GM12875 (cell line): ENCODE measurements at regions not wholly inside any gene's neighbourhood (a gene's known extent, or its start where the extent isn't known, plus 50 kb on each side); places are given as distances from the start of the nearest gene placed in this dataset.
"Not testable (repeated sequence)": the region's sequence is repeated elsewhere in the genome, so short reads cannot be mapped to it uniquely, and the experiment has no call there.

Experiments used
- H3K4me3 ChIP-seq: one replicate; pipeline ENCODE4 v1.5.1; 2011; ENCODE audit warnings: low read depth, low read length, control low read depth
- TF ChIP-seq, protein P1 (sequence below): IDR thresholded peaks from 2 replicates; pipeline ENCODE4 v1.5.1; 2011; ENCODE audit warnings: low read depth, mild to moderate bottlenecking, control low read depth, inconsistent platforms, low read length, moderate library complexity, borderline replicate concordance; ENCODE audit not compliant: insufficient read depth

DNA sequence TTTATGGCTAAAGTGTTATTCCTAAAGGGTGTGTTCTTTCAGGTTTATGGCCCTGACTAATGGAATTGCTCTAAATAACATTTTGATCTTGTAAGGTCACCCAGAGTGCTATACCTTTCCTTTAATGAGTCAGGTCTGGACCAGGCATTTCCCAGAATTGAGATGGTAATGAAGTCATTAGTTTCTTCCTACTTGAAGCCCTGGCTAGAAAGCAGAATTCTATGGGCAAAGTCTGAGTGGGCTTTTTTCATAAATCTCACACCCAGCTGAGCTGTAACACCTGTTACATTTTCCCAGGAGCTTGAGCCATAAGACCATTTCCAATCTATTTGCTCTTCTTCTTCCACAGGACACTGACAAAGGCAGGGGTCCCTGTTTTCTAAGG, 122.0 kb upstream of the ID4 start:
- no peak overlapping the region for H3K4me3 ChIP-seq
- TF ChIP-seq, protein P1, sequence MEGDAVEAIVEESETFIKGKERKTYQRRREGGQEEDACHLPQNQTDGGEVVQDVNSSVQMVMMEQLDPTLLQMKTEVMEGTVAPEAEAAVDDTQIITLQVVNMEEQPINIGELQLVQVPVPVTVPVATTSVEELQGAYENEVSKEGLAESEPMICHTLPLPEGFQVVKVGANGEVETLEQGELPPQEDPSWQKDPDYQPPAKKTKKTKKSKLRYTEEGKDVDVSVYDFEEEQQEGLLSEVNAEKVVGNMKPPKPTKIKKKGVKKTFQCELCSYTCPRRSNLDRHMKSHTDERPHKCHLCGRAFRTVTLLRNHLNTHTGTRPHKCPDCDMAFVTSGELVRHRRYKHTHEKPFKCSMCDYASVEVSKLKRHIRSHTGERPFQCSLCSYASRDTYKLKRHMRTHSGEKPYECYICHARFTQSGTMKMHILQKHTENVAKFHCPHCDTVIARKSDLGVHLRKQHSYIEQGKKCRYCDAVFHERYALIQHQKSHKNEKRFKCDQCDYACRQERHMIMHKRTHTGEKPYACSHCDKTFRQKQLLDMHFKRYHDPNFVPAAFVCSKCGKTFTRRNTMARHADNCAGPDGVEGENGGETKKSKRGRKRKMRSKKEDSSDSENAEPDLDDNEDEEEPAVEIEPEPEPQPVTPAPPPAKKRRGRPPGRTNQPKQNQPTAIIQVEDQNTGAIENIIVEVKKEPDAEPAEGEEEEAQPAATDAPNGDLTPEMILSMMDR, result no peak

DNA sequence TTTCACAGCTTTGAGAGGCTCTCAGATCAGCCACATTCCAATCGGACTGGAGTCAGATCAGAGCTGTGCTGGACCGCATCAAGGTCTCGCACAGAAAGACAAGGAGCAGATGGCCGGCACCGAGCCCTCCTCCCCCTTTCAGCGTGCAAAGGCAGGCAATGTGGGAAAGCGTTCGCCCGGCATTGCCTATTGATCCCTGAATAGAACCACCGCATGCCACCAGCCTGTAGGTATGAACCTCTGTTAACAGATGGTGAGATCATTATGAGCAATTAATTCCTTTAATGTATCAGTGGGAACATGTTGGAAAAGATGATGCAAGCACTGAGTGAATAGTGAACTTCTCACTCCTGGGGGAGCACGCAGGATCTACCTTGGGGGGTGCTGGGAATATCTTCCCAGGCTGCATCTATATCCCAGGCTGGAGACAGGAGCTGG, 117.5 kb upstream of the ID4 start:
- no peak overlapping the region for H3K4me3 ChIP-seq
- TF ChIP-seq, protein P1, result no peak

DNA sequence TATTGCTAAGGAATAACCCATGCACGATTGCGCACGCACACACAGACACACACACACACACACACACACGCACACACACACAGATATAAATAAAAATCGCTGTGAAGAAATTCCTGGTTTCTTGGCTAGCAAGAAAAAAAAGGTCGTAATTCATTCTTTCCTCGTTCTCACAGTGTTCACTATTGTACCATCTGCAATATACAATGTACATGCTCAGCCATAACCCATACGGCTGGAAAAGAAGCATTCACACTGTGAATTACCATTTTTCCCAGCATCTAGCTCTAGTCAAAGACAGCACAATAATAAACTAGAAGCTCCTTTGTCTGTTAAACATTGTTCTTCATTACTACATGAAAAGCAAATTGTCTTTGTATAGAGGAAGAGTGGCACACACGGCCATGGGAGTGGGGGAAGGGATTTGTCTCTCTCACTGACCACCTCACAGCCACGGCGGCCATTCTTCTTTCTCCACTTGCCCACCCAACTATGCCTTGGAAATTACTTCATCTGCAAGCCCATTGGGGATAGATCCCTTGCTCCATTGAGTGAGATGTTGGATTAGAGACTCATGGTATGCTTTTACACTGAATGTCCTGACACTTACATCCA, 115.3 kb upstream of the ID4 start:
- TF ChIP-seq, protein P1, result no peak
- no peak overlapping the region for H3K4me3 ChIP-seq

DNA sequence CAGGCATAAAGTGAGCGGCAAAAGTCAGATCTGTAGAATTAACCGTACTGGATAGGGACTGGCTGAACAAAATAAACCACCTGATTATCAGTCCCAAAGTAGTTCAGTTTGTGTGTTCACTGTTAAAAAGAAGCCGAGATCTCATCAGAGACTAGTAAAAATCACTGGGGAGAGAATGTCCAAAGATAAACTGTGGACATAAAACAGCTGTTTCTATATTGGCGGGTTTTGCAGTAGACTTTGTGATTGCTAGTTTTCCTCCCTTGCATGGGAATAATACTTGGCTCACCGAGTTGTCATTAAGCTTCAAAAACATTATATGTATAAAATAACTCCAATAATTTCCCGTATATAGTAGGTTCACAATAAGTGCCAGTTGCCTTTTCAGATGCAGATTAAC, 114.2 kb upstream of the ID4 start:
- H3K4me3 ChIP-seq, result no peak overlapping the region
- TF ChIP-seq, protein P1, result no peak

DNA sequence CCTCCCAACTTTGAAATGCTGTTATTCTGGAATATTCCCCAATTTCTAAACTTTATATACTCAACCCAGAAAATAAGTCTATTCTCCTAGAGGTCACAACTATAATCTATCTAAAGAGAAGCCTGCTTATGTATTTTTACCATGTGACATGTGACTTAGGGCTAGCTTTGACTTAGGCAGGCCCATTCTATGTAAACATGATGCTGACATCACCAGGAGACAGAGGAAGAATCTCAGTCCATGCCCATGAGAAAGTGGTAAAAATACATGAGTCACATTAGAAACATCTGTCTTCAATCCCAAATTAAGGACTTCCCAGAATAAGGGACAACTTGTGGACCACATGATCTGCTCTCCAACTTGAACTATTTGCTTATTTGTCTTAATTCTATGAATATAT, 113.6 kb upstream of the ID4 start:
- H3K4me3 ChIP-seq, result no peak overlapping the region
- TF ChIP-seq, protein P1, result no peak

DNA sequence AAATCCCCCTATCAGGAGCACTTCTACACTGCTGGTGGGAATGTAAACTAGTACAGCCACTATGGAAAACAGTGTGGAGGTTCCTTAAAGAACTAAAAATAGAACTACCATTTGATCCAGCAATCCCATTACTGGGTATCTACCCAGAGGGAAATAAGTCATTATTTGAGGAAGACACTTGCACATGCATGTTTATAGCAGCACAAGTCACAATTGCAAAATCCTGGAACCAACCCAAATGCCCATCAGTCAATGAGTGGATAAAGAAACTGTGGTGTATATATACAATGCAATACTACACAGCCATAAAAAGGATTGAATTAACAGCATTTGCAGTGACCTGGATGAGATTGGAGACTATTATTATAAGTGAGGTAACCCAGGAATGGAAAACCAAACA, 111.7 kb upstream of the ID4 start:
- not testable (repeated sequence) for H3K4me3 ChIP-seq

DNA sequence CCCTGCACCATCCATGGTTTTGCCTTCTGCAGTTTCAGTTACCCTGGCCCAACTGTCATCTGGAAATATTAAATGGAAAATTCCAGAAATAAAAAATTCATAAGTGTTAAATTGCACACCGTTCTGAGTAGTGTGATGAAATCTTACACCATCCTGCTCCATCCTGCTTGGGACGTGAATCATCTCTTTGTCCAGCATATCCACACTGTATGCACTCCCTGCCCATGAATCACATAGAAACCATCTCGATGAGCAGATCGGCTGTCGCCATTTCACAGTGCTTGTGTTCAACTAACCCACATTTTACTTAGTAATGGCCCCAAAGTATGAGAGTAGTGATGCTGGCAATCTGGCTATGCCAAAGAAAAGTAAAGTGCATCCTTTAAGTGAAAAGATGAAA, 105.9 kb upstream of the ID4 start:
- TF ChIP-seq, protein P1, result no peak
- H3K4me3 ChIP-seq, result no peak overlapping the region

DNA sequence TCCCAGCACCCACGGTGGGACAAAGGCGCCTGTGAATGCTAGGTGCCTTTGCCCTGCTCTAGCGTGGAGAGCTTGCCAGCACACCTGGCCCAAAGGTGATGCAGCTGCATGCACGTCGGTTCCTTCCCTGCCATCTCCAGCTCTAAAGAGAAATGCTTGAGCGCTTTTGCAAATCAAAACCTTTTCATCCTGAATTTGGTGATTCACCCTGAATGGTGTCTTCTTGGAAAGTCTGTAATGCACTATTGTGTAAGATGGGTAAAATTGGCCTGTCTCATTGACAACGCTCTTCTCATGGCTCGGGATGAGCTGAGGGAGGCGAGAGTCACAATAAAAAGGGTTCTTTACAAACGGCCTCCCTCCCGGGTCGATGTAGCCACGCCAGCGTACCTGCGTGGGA, 103.1 kb upstream of the ID4 start:
- H3K4me3 ChIP-seq, result no peak overlapping the region
- TF ChIP-seq, protein P1, result no peak
